ENCODE measurements at regions not wholly inside any gene's neighbourhood (a gene's known extent, or its start where the extent isn't known, plus 50 kb on each side); places are given as distances from the start of the nearest gene placed in this dataset.

GRCh38 chr2:185954389-185954788 lies 215.8 kb downstream of the FSIP2 start:
- H3K79me2 ChIP-seq (ENCODE audit: control insufficient read depth, insufficient read depth, low read length, poor library complexity) = no peaks in the 10 kb centered on the region
- H3K4me1 ChIP-seq (ENCODE audit: control insufficient read depth in 1 of 2, insufficient read depth in 2 of 2, low read length in 2 of 2) = no peaks in the 10 kb centered on the region
- no peak overlapping the region for H4K12ac ChIP-seq (ENCODE audit: low read depth, low read length)
- H3K27me3 ChIP-seq (ENCODE audit: insufficient read depth, low read length) = no peaks in the 10 kb centered on the region
- H3K9ac ChIP-seq (ENCODE audit: low read length) = no peak overlapping the region
- no peak overlapping the region for H2BK5ac ChIP-seq (ENCODE audit: low read depth, low read length, poor library complexity)
- no peak overlapping the region for H4K91ac ChIP-seq (ENCODE audit: low read depth, low read length)
- no peak overlapping the region for H3K4ac ChIP-seq (ENCODE audit: low read depth, low read length)
- DNase-seq = no peak
- H3K14ac ChIP-seq (ENCODE audit: low read length) = no peak overlapping the region
- no peak overlapping the region for H3K18ac ChIP-seq (ENCODE audit: low read length)
- no peak overlapping the region for H3K4me2 ChIP-seq (ENCODE audit: low read length)
- no CpG with 5 or more reads among the region's 2 CpGs for WGBS (ENCODE audit: extremely low coverage, insufficient coverage, insufficient read length)
- no peak overlapping the region for H3K4me3 ChIP-seq (ENCODE audit: low read depth, low read length)
- H3K27ac ChIP-seq (ENCODE audit: low read depth, low read length) = no peak overlapping the region
- H3K23ac ChIP-seq (ENCODE audit: low read length) = no peak overlapping the region
- H3K36me3 ChIP-seq (ENCODE audit: control insufficient read depth in 1 of 2, insufficient read depth in 2 of 2, low read length in 2 of 2) = no peaks in the 10 kb centered on the region
- no peak overlapping the region for H2BK120ac ChIP-seq (ENCODE audit: insufficient read depth, low read length, poor library complexity)
- H2AFZ ChIP-seq (ENCODE audit: insufficient read depth, low read length, poor library complexity) = no peak overlapping the region
- H2AK5ac ChIP-seq (ENCODE audit: low read length) = no peak overlapping the region
- no peaks in the 10 kb centered on the region for H3K9me3 ChIP-seq (ENCODE audit: insufficient read depth, low read depth, low read length)
- no peak overlapping the region for H2BK12ac ChIP-seq (ENCODE audit: low read length)
- no peaks in the 10 kb centered on the region for H3K79me1 ChIP-seq (ENCODE audit: low read length)
- H4K8ac ChIP-seq (ENCODE audit: low read depth, low read length) = no peak overlapping the region

- H3K9me3 ChIP-seq (ENCODE audit: insufficient read depth, low read depth, low read length) = no peaks in the 10 kb centered on the region
- no peaks in the 10 kb centered on the region for H3K27me3 ChIP-seq (ENCODE audit: insufficient read depth, low read length)
- H3K18ac ChIP-seq (ENCODE audit: low read length) = no peak overlapping the region
- H3K27ac ChIP-seq (ENCODE audit: low read depth, low read length) = no peak overlapping the region
- H2AFZ ChIP-seq (ENCODE audit: insufficient read depth, low read length, poor library complexity) = no peak overlapping the region
- no peak for DNase-seq
- no peak overlapping the region for H3K4me2 ChIP-seq (ENCODE audit: low read length)
- no peak overlapping the region for H2AK5ac ChIP-seq (ENCODE audit: low read length)
- no peak overlapping the region for H4K91ac ChIP-seq (ENCODE audit: low read depth, low read length)
- no peak overlapping the region for H2BK12ac ChIP-seq (ENCODE audit: low read length)
- no peak overlapping the region for H2BK120ac ChIP-seq (ENCODE audit: insufficient read depth, low read length, poor library complexity)
- H3K23ac ChIP-seq (ENCODE audit: low read length) = no peak overlapping the region
- no peak overlapping the region for H3K4ac ChIP-seq (ENCODE audit: low read depth, low read length)
- no peak overlapping the region for H2BK5ac ChIP-seq (ENCODE audit: low read depth, low read length, poor library complexity)
- H3K36me3 ChIP-seq (ENCODE audit: control insufficient read depth in 1 of 2, insufficient read depth in 2 of 2, low read length in 2 of 2) = no peaks in the 10 kb centered on the region
- WGBS (ENCODE audit: extremely low coverage, insufficient coverage, insufficient read length) = no CpG with 5 or more reads among the region's 1 CpG
- no peak overlapping the region for H4K8ac ChIP-seq (ENCODE audit: low read depth, low read length)
- H3K79me2 ChIP-seq (ENCODE audit: control insufficient read depth, insufficient read depth, low read length, poor library complexity) = no peaks in the 10 kb centered on the region
- H3K14ac ChIP-seq (ENCODE audit: low read length) = no peak overlapping the region
- H3K9ac ChIP-seq (ENCODE audit: low read length) = no peak overlapping the region
- H3K4me3 ChIP-seq (ENCODE audit: low read depth, low read length) = no peak overlapping the region
- no peak overlapping the region for H4K12ac ChIP-seq (ENCODE audit: low read depth, low read length)
- no peaks in the 10 kb centered on the region for H3K4me1 ChIP-seq (ENCODE audit: control insufficient read depth in 1 of 2, insufficient read depth in 2 of 2, low read length in 2 of 2)
- H3K79me1 ChIP-seq (ENCODE audit: low read length) = no peaks in the 10 kb centered on the region
These were observed 216.4 kb downstream of the FSIP2 start for GRCh38 chr2:185955050-185955449.

GRCh38 chr2:185967335-185967734 lies 228.7 kb downstream of the FSIP2 start:
- Histone ChIP-seq H2BK5ac (ENCODE audit: low read depth, low read length, poor library complexity) (no peak overlapping the region), H3K9ac (ENCODE audit: low read length) (no peak overlapping the region), H3K36me3 (ENCODE audit: control insufficient read depth in 1 of 2, insufficient read depth in 2 of 2, low read length in 2 of 2) (no peaks in the 10 kb centered on the region), H2BK12ac (ENCODE audit: low read length) (no peak overlapping the region), H3K4me1 (ENCODE audit: control insufficient read depth in 1 of 2, insufficient read depth in 2 of 2, low read length in 2 of 2) (no peaks in the 10 kb centered on the region), H2BK120ac (ENCODE audit: insufficient read depth, low read length, poor library complexity) (no peak overlapping the region), H3K18ac (ENCODE audit: low read length) (no peak overlapping the region), H4K8ac (ENCODE audit: low read depth, low read length) (no peak overlapping the region), H3K4me3 (ENCODE audit: low read depth, low read length) (no peak overlapping the region), H4K91ac (ENCODE audit: low read depth, low read length) (no peak overlapping the region), H3K9me3 (ENCODE audit: insufficient read depth, low read depth, low read length) (peaks cover 4% of the 10 kb centered on the region), H3K14ac (ENCODE audit: low read length) (no peak overlapping the region), H3K4ac (ENCODE audit: low read depth, low read length) (no peak overlapping the region), H3K27ac (ENCODE audit: low read depth, low read length) (no peak overlapping the region), H3K4me2 (ENCODE audit: low read length) (no peak overlapping the region), H2AFZ (ENCODE audit: insufficient read depth, low read length, poor library complexity) (no peak overlapping the region), H3K23ac (ENCODE audit: low read length) (no peak overlapping the region), H3K79me1 (ENCODE audit: low read length) (no peaks in the 10 kb centered on the region), H2AK5ac (ENCODE audit: low read length) (no peak overlapping the region), H3K27me3 (ENCODE audit: insufficient read depth, low read length) (no peaks in the 10 kb centered on the region), H4K12ac (ENCODE audit: low read depth, low read length) (no peak overlapping the region), H3K79me2 (ENCODE audit: control insufficient read depth, insufficient read depth, low read length, poor library complexity) (no peaks in the 10 kb centered on the region)
- no CpG with 5 or more reads among the region's 5 CpGs for WGBS (ENCODE audit: extremely low coverage, insufficient coverage, insufficient read length)
- no peak for DNase-seq

GRCh38 chr2:185970148-185970852 lies 231.7 kb downstream of the FSIP2 start:
- H2BK12ac ChIP-seq (ENCODE audit: low read length) = no peak overlapping the region
- no peak overlapping the region for H4K91ac ChIP-seq (ENCODE audit: low read depth, low read length)
- no peaks in the 10 kb centered on the region for H3K4me1 ChIP-seq (ENCODE audit: control insufficient read depth in 1 of 2, insufficient read depth in 2 of 2, low read length in 2 of 2)
- no peaks in the 10 kb centered on the region for H3K79me1 ChIP-seq (ENCODE audit: low read length)
- no CpG with 5 or more reads among the region's 3 CpGs for WGBS (ENCODE audit: extremely low coverage, insufficient coverage, insufficient read length)
- H3K36me3 ChIP-seq (ENCODE audit: control insufficient read depth in 1 of 2, insufficient read depth in 2 of 2, low read length in 2 of 2) = no peaks in the 10 kb centered on the region
- H3K18ac ChIP-seq (ENCODE audit: low read length) = no peak overlapping the region
- no peak overlapping the region for H3K27ac ChIP-seq (ENCODE audit: low read depth, low read length)
- H3K4ac ChIP-seq (ENCODE audit: low read depth, low read length) = no peak overlapping the region
- no peak overlapping the region for H2BK120ac ChIP-seq (ENCODE audit: insufficient read depth, low read length, poor library complexity)
- H2AK5ac ChIP-seq (ENCODE audit: low read length) = no peak overlapping the region
- H3K14ac ChIP-seq (ENCODE audit: low read length) = no peak overlapping the region
- no peak overlapping the region for H2AFZ ChIP-seq (ENCODE audit: insufficient read depth, low read length, poor library complexity)
- H3K23ac ChIP-seq (ENCODE audit: low read length) = no peak overlapping the region
- H2BK5ac ChIP-seq (ENCODE audit: low read depth, low read length, poor library complexity) = no peak overlapping the region
- no peak for DNase-seq
- H4K8ac ChIP-seq (ENCODE audit: low read depth, low read length) = no peak overlapping the region
- H3K4me3 ChIP-seq (ENCODE audit: low read depth, low read length) = no peak overlapping the region
- no peak overlapping the region for H4K12ac ChIP-seq (ENCODE audit: low read depth, low read length)
- peaks cover 4% of the 10 kb centered on the region for H3K9me3 ChIP-seq (ENCODE audit: insufficient read depth, low read depth, low read length)
- no peaks in the 10 kb centered on the region for H3K27me3 ChIP-seq (ENCODE audit: insufficient read depth, low read length)
- H3K4me2 ChIP-seq (ENCODE audit: low read length) = no peak overlapping the region
- H3K79me2 ChIP-seq (ENCODE audit: control insufficient read depth, insufficient read depth, low read length, poor library complexity) = no peaks in the 10 kb centered on the region
- no peak overlapping the region for H3K9ac ChIP-seq (ENCODE audit: low read length)
